H9 (cell line): ENCODE measurements at regions not wholly inside any gene's neighbourhood (a gene's known extent, or its start where the extent isn't known, plus 50 kb on each side); places are given as distances from the start of the nearest gene placed in this dataset.

ENCODE experiments used
- DNase-seq: peaks from one replicate; pipeline ENCODE4 v3.0.0-alpha.2; 2017
- H2AFZ ChIP-seq: one replicate; pipeline ENCODE4 v1.6.1; 2013; ENCODE audit warnings: mild to moderate bottlenecking, low read length, control low read depth, moderate library complexity
- H2AK5ac ChIP-seq: 2 replicates; pipeline ENCODE4 v1.6.1; 2013; ENCODE audit warnings: low read length, control low read depth, mixed read lengths; ENCODE audit not compliant: insufficient read length
- H2BK120ac ChIP-seq: one replicate; pipeline ENCODE4 v1.6.1; 2013; ENCODE audit warnings: low read depth, mild to moderate bottlenecking, low read length, control low read depth, inconsistent platforms; ENCODE audit not compliant: poor library complexity, severe bottlenecking
- H2BK12ac ChIP-seq: 2 replicates; pipeline ENCODE4 v1.6.1; 2013; ENCODE audit warnings: low read length, control low read depth, mixed read lengths, low read depth; ENCODE audit not compliant: insufficient read length
- H2BK15ac ChIP-seq: 2 replicates; pipeline ENCODE4 v1.6.1; 2013; ENCODE audit warnings: low read depth, low read length, control low read depth
- H2BK20ac ChIP-seq: one replicate; pipeline ENCODE4 v1.6.1; 2013; ENCODE audit warnings: low read depth, mild to moderate bottlenecking, low read length, control low read depth, inconsistent platforms; ENCODE audit not compliant: poor library complexity, severe bottlenecking
- H2BK5ac ChIP-seq: 2 replicates; pipeline ENCODE4 v1.6.1; 2013; ENCODE audit warnings: low read length, control low read depth, mixed read lengths; ENCODE audit not compliant: insufficient read length
- H3K14ac ChIP-seq: 2 replicates; pipeline ENCODE4 v1.6.1; 2013; ENCODE audit warnings: low read length, control low read depth; ENCODE audit not compliant: insufficient read depth
- H3K18ac ChIP-seq: 2 replicates; pipeline ENCODE4 v1.6.1; 2013; ENCODE audit warnings: low read depth, mild to moderate bottlenecking, mixed read lengths, low read length, control low read depth; ENCODE audit not compliant: insufficient read length
- H3K23ac ChIP-seq: 2 replicates; pipeline ENCODE4 v1.6.1; 2013; ENCODE audit warnings: low read length, control low read depth, mixed read lengths, low read depth; ENCODE audit not compliant: insufficient read length
- H3K23me2 ChIP-seq: 2 replicates; pipeline ENCODE4 v1.6.1; 2013; ENCODE audit warnings: low read depth, mild to moderate bottlenecking, mixed read lengths, low read length, control low read depth; ENCODE audit not compliant: insufficient read length, poor library complexity, severe bottlenecking
- H3K27ac ChIP-seq: 2 replicates; pipeline ENCODE4 v1.5.1; 2013; ENCODE audit warnings: low read length, control low read depth, mixed read lengths, low read depth; ENCODE audit not compliant: insufficient read length
- H3K27me3 ChIP-seq: 2 replicates; pipeline ENCODE4 v1.6.1; 2013; ENCODE audit warnings: low read length, control low read depth, inconsistent platforms; ENCODE audit not compliant: insufficient read depth
- H3K4ac ChIP-seq: 2 replicates; pipeline ENCODE4 v1.6.1; 2013; ENCODE audit warnings: low read depth, mild to moderate bottlenecking, control low read depth, inconsistent platforms, low read length, moderate library complexity
- H3K4me1 ChIP-seq: 2 replicates; pipeline ENCODE4 v1.6.1; 2013; ENCODE audit warnings: low read length, control low read depth, inconsistent platforms; ENCODE audit not compliant: insufficient read depth
- H3K4me2 ChIP-seq: 2 replicates; pipeline ENCODE4 v1.6.1; 2013; ENCODE audit warnings: low read length, control low read depth, mixed read lengths; ENCODE audit not compliant: insufficient read length, insufficient read depth
- H3K56ac ChIP-seq: 2 replicates; pipeline ENCODE4 v1.6.1; 2013; ENCODE audit warnings: low read depth, mild to moderate bottlenecking, mixed read lengths, low read length, control low read depth; ENCODE audit not compliant: insufficient read length
- H3K79me1 ChIP-seq: 2 replicates; pipeline ENCODE4 v1.6.1; 2013; ENCODE audit warnings: low read depth, mild to moderate bottlenecking, moderate library complexity, low read length, control low read depth, inconsistent platforms; ENCODE audit not compliant: insufficient read depth, poor library complexity, severe bottlenecking
- H3K79me2 ChIP-seq: 2 replicates; pipeline ENCODE4 v1.6.1; 2013; ENCODE audit warnings: low read length, control low read depth, inconsistent platforms; ENCODE audit not compliant: insufficient read depth
- H3K9ac ChIP-seq: 2 replicates; pipeline ENCODE4 v1.6.1; 2013; ENCODE audit warnings: low read length, control low read depth, mixed read lengths; ENCODE audit not compliant: insufficient read length; ENCODE audit errors: extremely low read depth
- H3K9me3 ChIP-seq: one replicate; pipeline ENCODE4 v1.6.1; 2013; ENCODE audit warnings: low read depth, low read length, inconsistent platforms; ENCODE audit not compliant: control insufficient read depth
- H3T11ph ChIP-seq: one replicate; pipeline ENCODE4 v1.6.1; 2013; ENCODE audit warnings: mild to moderate bottlenecking, low read length, control low read depth, inconsistent platforms
- H4K20me1 ChIP-seq: one replicate; pipeline ENCODE4 v1.6.1; 2013; ENCODE audit not compliant: control insufficient read depth, insufficient read length, insufficient read depth
- H4K5ac ChIP-seq: 2 replicates; pipeline ENCODE4 v1.6.1; 2013; ENCODE audit warnings: low read depth, mild to moderate bottlenecking, mixed read lengths, low read length, control low read depth; ENCODE audit not compliant: insufficient read length
- H4K8ac ChIP-seq: replicated peaks from 2 replicates; pipeline ENCODE4 v1.6.1; 2013; ENCODE audit warnings: low read length, control low read depth, mixed read lengths, low read depth; ENCODE audit not compliant: insufficient read length
- H4K91ac ChIP-seq: 2 replicates; pipeline ENCODE4 v1.6.1; 2013; ENCODE audit warnings: low read depth, mild to moderate bottlenecking, moderate library complexity, mixed read lengths, low read length, control low read depth; ENCODE audit not compliant: insufficient read length
- H3K27ac Mint-ChIP-seq, 3 experiments: 2 replicates in 2 of 3; 3 replicates in 1 of 3; pipeline ENCODE4 v1.8.0; 2020 to 2021; ENCODE audit warnings: mixed read lengths in 3 of 3, mild to moderate bottlenecking in 1 of 3, moderate library complexity in 1 of 3
- H3K27me3 Mint-ChIP-seq: 2 replicates; pipeline ENCODE4 v1.8.0; 2021; ENCODE audit warnings: low read depth, mild to moderate bottlenecking, moderate library complexity, mixed read lengths
- H3K36me3 Mint-ChIP-seq, 3 experiments: 2 replicates in 2 of 3; 3 replicates in 1 of 3; pipeline ENCODE4 v1.8.0; 2020 to 2021; ENCODE audit warnings: low read depth in 3 of 3, mixed read lengths in 3 of 3; ENCODE audit not compliant: insufficient read depth in 1 of 3
- H3K4me1 Mint-ChIP-seq, 2 experiments: 2 replicates each; pipeline ENCODE4 v1.8.0; 2020; ENCODE audit warnings: mixed read lengths in 2 of 2
- H3K4me3 Mint-ChIP-seq, 2 experiments: 2 replicates in 1 of 2; 3 replicates in 1 of 2; pipeline ENCODE4 v1.8.0; 2020 to 2021; ENCODE audit warnings: mild to moderate bottlenecking in 2 of 2, mixed read lengths in 2 of 2, moderate library complexity in 1 of 2
- H3K9me3 Mint-ChIP-seq, 2 experiments: 2 replicates in 1 of 2; 3 replicates in 1 of 2; pipeline ENCODE4 v1.8.0; 2020; ENCODE audit warnings: mild to moderate bottlenecking in 2 of 2, mixed read lengths in 2 of 2, moderate library complexity in 1 of 2
- TF ChIP-seq, protein P1 (sequence below): fragments of 200-600 bp; sonication (generic); conservative IDR thresholded peaks from 3 replicates; pipeline ENCODE4 v1.8.0; 2021; ENCODE audit warnings: antibody characterized with exemption, mild to moderate bottlenecking

DNA sequence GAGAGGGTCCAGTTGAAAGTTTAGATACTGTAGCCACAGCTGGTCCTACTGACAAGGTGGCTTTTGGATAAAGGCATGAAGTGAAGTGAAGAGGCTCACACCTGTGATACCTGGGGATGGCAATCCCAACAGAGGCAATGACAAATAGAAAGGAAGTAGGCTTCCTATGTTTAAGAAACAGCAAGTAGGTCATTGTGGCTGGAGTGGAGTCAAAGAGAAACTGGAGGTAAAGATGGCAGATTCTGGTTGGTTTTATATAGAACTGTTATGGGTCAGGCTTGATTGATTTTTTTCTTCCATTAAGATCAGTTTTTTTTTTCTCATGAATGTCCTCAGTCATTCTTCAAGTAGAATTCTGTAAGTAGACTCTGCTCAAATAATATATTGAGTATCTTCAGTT, 79.5 kb downstream of the ANXA1 start:
- peaks cover 1 to 2% of the 10 kb centered on the region in 2 experiments; a peak in 1 of 5 replicates for H3K9me3 Mint-ChIP-seq

More for the DNA sequence above, 79.5 kb downstream of the ANXA1 start:
- Histone ChIP-seq H3K14ac (no peak overlapping the region), H3K27ac (no peak overlapping the region), H2BK5ac (no peak overlapping the region), H3K9me3 (no peaks in the 10 kb centered on the region), H3K4me2 (no peak overlapping the region), H4K91ac (no peak overlapping the region), H3K23ac (no peak overlapping the region), H3K4me1 (no peaks in the 10 kb centered on the region), H3K79me1 (no peaks in the 10 kb centered on the region), H3K27me3 (no peaks in the 10 kb centered on the region), H2AK5ac (no peak overlapping the region), H3K79me2 (no peaks in the 10 kb centered on the region), H2BK120ac (no peak overlapping the region), H3K23me2 (no peaks in the 10 kb centered on the region), H2BK20ac (no peak overlapping the region), H4K8ac (no peak overlapping the region), H3K9ac (no peak overlapping the region), H2BK15ac (no peak overlapping the region), H4K20me1 (no peaks in the 10 kb centered on the region), H3K18ac (no peak overlapping the region), H3K4ac (no peak overlapping the region), H2AFZ (no peak overlapping the region), H3T11ph (no peak overlapping the region), H2BK12ac (peak overlapping the region; percentile 62), H4K5ac (no peak overlapping the region), H3K56ac (no peak overlapping the region)
- no peaks in the 10 kb centered on the region for H3K27me3 Mint-ChIP-seq
- TF ChIP-seq, protein P1, sequence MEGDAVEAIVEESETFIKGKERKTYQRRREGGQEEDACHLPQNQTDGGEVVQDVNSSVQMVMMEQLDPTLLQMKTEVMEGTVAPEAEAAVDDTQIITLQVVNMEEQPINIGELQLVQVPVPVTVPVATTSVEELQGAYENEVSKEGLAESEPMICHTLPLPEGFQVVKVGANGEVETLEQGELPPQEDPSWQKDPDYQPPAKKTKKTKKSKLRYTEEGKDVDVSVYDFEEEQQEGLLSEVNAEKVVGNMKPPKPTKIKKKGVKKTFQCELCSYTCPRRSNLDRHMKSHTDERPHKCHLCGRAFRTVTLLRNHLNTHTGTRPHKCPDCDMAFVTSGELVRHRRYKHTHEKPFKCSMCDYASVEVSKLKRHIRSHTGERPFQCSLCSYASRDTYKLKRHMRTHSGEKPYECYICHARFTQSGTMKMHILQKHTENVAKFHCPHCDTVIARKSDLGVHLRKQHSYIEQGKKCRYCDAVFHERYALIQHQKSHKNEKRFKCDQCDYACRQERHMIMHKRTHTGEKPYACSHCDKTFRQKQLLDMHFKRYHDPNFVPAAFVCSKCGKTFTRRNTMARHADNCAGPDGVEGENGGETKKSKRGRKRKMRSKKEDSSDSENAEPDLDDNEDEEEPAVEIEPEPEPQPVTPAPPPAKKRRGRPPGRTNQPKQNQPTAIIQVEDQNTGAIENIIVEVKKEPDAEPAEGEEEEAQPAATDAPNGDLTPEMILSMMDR, result no peak
- peak overlapping the region in 1 of 3 experiments; percentile 63; a peak in 1 of 7 replicates for H3K27ac Mint-ChIP-seq
- peaks cover 0 to 3% of the 10 kb centered on the region in 2 experiments; a peak in 2 of 4 replicates for H3K4me1 Mint-ChIP-seq
- no peak overlapping the region for H3K4me3 Mint-ChIP-seq
- 0 out of 7 replicates have a peak, but pooled peaks cover 0 to 6% (median 0%) of the 10 kb centered on the region in 3 experiments for H3K36me3 Mint-ChIP-seq
- no peak for DNase-seq
